NT2/D1 (cell line): ENCODE measurements at regions not wholly inside any gene's neighbourhood (a gene's known extent, or its start where the extent isn't known, plus 50 kb on each side); places are given as distances from the start of the nearest gene placed in this dataset.

ENCODE experiments used
- DNase-seq: peaks from one replicate; pipeline ENCODE4 v3.0.0-alpha.2; 2011; ENCODE audit warnings: low read depth, low spot score
- H3K27me3 ChIP-seq: 2 replicates; pipeline ENCODE4 v1.6.0; 2011; ENCODE audit warnings: mild to moderate bottlenecking; ENCODE audit not compliant: insufficient read length, insufficient read depth
- H3K36me3 ChIP-seq: 2 replicates; pipeline ENCODE4 v1.6.1; 2011; ENCODE audit warnings: mild to moderate bottlenecking, low read length, mixed read lengths; ENCODE audit not compliant: insufficient read depth, insufficient read length
- H3K4me1 ChIP-seq: 2 replicates; pipeline ENCODE4 v1.5.1; 2011; ENCODE audit not compliant: insufficient read depth, insufficient read length
- H3K4me3 ChIP-seq: 2 replicates; pipeline ENCODE4 v1.5.1; 2011; ENCODE audit warnings: low read depth; ENCODE audit not compliant: insufficient read length
- H3K9ac ChIP-seq: 2 replicates; pipeline ENCODE4 v1.6.0; 2011; ENCODE audit warnings: low read depth; ENCODE audit not compliant: insufficient read length
- H3K9me3 ChIP-seq: 2 replicates; pipeline ENCODE4 v1.5.1; 2011; ENCODE audit warnings: mild to moderate bottlenecking, low read length; ENCODE audit not compliant: insufficient read depth
- SUZ12 ChIP-seq: IDR thresholded peaks from 2 replicates; pipeline ENCODE4 v1.6.1; 2011; ENCODE audit not compliant: insufficient read length, insufficient read depth; ENCODE audit errors: extremely low read depth
- YY1 ChIP-seq: IDR thresholded peaks from 2 replicates; pipeline ENCODE4 v1.6.1; 2011; ENCODE audit not compliant: insufficient read length, insufficient read depth
- ZNF274 ChIP-seq: IDR thresholded peaks from 2 replicates; pipeline ENCODE4 v1.6.1; 2011; ENCODE audit warnings: mild to moderate bottlenecking, low read depth, low read length

DNA sequence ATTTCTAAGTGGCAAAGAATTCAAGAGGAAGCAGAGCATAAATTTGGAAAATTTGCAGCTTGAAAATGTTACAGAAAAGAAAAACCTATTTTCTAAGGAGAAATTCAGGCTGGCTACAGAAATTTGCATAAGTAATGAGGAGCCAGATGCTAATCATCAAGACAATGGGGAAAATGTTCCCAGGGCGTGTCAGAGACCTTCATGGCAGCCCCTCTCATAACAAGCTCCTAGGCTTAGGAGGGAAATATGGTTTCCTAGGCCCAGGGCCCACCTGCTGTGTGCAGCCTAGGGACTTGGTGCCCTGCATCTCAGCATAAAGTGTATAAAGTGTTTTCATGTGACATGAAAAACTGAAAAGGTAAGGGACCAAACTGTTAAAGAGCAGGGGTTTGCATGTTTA, 1796.3 kb upstream of the FLRT2 start:
- no peak for DNase-seq
- H3K9me3 ChIP-seq: peaks cover 5% of the 10 kb centered on the region
- H3K4me1 ChIP-seq: no peaks in the 10 kb centered on the region
- TF ChIP-seq YY1: no peak
- TF ChIP-seq ZNF274: no peak
- TF ChIP-seq SUZ12: no peak
- H3K27me3 ChIP-seq: no peaks in the 10 kb centered on the region
- no peak overlapping the region for H3K9ac ChIP-seq
- H3K36me3 ChIP-seq: no peaks in the 10 kb centered on the region
- no peak overlapping the region for H3K4me3 ChIP-seq

DNA sequence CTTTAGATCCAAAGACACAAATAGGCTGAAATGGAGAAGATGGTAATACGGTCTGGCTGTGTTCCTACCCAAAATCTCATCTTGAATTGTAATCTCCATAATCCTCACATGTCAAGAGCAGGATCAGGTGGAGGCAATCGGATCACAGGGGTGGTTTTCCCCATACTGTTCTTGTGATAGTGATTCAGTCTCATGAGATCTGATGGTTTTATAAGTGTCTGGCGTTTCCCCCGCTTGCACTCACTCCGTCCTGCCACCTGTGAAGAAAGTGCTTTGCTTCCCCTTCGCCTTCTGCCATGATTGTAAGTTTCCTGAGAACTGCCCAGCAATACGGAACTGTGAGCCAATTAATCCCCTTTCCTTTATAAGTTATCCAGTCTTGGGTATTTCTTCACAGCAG, 1795.5 kb upstream of the FLRT2 start:
- Histone ChIP-seq H3K9ac (no peak overlapping the region), H3K4me3 (no peak overlapping the region), H3K4me1 (no peaks in the 10 kb centered on the region), H3K9me3 (peaks cover 5% of the 10 kb centered on the region), H3K27me3 (no peaks in the 10 kb centered on the region), H3K36me3 (no peaks in the 10 kb centered on the region)
- TF ChIP-seq ZNF274 (no peak), SUZ12 (no peak), YY1 (no peak)
- no peak for DNase-seq

DNA sequence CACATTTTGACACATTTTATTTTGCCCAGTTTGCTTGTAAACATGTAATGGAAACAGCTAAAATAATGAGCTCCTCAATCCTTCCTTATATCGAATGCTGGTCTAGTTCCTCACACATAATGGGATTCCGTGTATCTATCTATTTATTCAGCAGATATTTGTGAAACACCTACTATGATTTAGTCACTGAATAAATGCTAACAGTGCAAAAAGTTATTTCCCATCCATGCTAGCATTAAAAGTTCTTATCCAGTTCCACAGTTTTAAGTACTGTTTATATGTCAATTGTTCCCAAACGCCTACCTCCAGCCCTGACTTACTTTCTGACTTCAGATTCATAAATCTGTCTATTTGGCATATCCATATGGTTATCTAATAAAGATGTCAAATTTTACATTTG, 1788.7 kb upstream of the FLRT2 start:
- Histone ChIP-seq H3K27me3 (no peaks in the 10 kb centered on the region), H3K4me1 (no peaks in the 10 kb centered on the region), H3K4me3 (no peak overlapping the region), H3K9me3 (no peaks in the 10 kb centered on the region), H3K36me3 (no peaks in the 10 kb centered on the region), H3K9ac (no peak overlapping the region)
- no peak for DNase-seq
- TF ChIP-seq ZNF274: no peak
- TF ChIP-seq SUZ12: no peak
- no peak for TF ChIP-seq YY1

DNA sequence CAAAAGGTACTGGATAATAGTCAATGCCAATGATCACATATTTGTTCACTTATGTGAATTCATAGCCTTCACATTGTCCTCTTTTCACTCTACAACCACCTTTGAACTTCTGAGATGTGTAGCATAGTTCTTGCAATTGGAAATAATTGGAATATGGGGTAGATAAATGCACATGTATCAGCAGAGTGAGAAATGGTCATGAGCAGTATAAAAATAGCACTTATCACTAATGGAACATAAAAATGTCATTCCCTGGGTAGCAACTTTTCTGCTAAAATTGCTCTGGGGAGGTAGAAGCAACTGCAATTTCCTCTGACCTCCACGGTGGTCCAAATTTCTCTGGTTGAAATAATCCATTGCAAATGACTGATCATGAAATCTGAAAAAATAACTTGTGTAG, 1785.7 kb upstream of the FLRT2 start:
- H3K4me3 ChIP-seq: no peak overlapping the region
- no peaks in the 10 kb centered on the region for H3K27me3 ChIP-seq
- no peak for DNase-seq
- no peaks in the 10 kb centered on the region for H3K36me3 ChIP-seq
- TF ChIP-seq SUZ12: no peak
- no peak for TF ChIP-seq ZNF274
- no peak for TF ChIP-seq YY1
- H3K4me1 ChIP-seq: no peaks in the 10 kb centered on the region
- no peak overlapping the region for H3K9ac ChIP-seq
- H3K9me3 ChIP-seq: no peaks in the 10 kb centered on the region

DNA sequence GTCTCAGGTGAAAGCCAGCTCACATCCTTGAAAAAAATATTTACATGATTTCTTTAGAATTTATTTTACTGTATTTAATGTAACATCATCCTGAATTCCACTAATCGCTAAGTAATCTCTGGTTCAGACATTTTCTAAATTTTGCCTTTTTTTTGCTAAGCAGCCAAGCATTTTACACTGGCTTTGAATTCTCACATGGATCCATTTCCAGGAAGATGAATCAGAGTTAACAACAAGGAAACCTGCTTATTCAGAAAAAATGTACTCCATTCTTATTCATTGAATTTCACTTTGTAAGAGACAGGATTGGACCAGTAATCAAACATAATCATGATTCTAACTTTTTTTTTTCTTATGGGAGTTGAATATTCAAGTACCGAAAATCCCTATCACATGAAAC, 1785.1 kb upstream of the FLRT2 start:
- no peak overlapping the region for H3K9ac ChIP-seq
- H3K9me3 ChIP-seq: no peaks in the 10 kb centered on the region
- no peak overlapping the region for H3K4me3 ChIP-seq
- H3K27me3 ChIP-seq: no peaks in the 10 kb centered on the region
- H3K36me3 ChIP-seq: no peaks in the 10 kb centered on the region
- no peak for DNase-seq
- H3K4me1 ChIP-seq: no peaks in the 10 kb centered on the region
- TF ChIP-seq SUZ12: no peak

DNA sequence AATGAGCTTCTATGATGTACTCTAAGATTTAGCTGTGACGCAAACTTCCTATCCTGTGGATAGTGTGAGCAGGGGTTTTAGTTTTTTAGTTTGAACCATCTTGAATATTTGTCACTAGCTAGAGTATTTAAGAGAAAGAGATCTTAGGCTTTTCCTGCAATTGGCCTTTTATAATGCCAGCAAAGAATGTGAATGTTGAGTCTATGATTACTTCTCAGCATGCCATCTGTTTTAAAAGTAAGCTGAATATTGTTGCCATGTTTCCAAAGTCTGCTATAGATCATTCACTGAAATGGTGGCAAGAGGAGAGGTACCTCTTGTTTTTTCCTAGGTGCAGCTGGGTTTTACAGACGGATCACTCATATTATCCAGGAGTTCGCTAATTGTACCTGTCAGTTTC, 1783.6 kb upstream of the FLRT2 start:
- TF ChIP-seq ZNF274: no peak
- TF ChIP-seq YY1: no peak
- TF ChIP-seq SUZ12: no peak
- no peak for DNase-seq

DNA sequence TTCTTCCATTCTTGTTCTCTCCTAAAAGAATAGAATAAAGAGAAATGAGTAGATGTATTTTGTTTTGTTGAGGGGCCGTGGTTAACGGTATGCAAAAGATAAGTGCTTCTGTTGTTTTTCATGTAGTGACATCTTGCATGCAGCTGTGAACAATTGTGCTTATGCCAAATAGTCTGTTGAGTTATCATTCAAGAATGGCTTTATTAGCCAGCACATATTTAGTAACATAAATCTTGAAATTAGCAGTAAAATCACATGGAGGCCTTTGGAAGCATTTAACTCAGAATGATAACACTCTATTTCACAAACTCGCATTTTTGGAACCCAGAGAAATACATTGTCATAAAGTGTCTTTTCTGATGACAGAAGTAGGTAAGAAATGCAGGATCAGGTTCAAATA, 1772.0 kb upstream of the FLRT2 start:
- no peaks in the 10 kb centered on the region for H3K36me3 ChIP-seq
- DNase-seq: no peak
- no peaks in the 10 kb centered on the region for H3K27me3 ChIP-seq
- no peaks in the 10 kb centered on the region for H3K9me3 ChIP-seq
- H3K9ac ChIP-seq: no peak overlapping the region
- H3K4me3 ChIP-seq: no peak overlapping the region
- TF ChIP-seq SUZ12: no peak
- no peak for TF ChIP-seq ZNF274
- TF ChIP-seq YY1: no peak
- H3K4me1 ChIP-seq: no peaks in the 10 kb centered on the region

More for the DNA sequence above, 1783.6 kb upstream of the FLRT2 start:
- Histone ChIP-seq H3K36me3 (no peaks in the 10 kb centered on the region), H3K4me1 (no peaks in the 10 kb centered on the region), H3K4me3 (no peak overlapping the region), H3K9me3 (no peaks in the 10 kb centered on the region), H3K27me3 (no peaks in the 10 kb centered on the region), H3K9ac (no peak overlapping the region)
